ENCODE measurements at regions not wholly inside any gene's neighbourhood (a gene's known extent, or its start where the extent isn't known, plus 50 kb on each side); places are given as distances from the start of the nearest gene placed in this dataset.

DNA sequence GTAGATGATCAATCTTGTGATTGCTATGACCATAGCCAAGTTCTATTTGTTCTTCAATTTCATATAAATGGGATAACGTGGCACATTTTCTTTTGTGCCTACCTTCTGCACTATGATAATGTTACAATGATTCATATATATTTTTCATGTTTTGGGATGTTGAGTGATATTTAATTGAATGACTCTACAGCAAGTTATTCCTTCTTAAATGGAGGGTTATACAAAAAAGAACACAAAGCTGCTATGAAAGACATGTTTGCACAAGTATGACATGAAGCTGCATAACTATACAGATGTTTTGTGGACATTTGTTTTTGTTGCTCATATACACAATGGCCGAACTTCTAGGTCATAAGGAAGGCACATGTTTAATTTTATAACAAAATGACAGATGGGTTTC lies 356.2 kb downstream of the CBLN2 start:
- TF ChIP-seq, protein P1, sequence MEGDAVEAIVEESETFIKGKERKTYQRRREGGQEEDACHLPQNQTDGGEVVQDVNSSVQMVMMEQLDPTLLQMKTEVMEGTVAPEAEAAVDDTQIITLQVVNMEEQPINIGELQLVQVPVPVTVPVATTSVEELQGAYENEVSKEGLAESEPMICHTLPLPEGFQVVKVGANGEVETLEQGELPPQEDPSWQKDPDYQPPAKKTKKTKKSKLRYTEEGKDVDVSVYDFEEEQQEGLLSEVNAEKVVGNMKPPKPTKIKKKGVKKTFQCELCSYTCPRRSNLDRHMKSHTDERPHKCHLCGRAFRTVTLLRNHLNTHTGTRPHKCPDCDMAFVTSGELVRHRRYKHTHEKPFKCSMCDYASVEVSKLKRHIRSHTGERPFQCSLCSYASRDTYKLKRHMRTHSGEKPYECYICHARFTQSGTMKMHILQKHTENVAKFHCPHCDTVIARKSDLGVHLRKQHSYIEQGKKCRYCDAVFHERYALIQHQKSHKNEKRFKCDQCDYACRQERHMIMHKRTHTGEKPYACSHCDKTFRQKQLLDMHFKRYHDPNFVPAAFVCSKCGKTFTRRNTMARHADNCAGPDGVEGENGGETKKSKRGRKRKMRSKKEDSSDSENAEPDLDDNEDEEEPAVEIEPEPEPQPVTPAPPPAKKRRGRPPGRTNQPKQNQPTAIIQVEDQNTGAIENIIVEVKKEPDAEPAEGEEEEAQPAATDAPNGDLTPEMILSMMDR (IDR thresholded peaks at IDR 0.05), result no peak
- TF ChIP-seq POLR2A (IDR thresholded peaks at IDR 0.05), result no peak
